Suprapubic skin (tissue), 4 donors: ENCODE measurements at regions not wholly inside any gene's neighbourhood (a gene's known extent, or its start where the extent isn't known, plus 50 kb on each side); places are given as distances from the start of the nearest gene placed in this dataset.

Experiments
- CTCF ChIP-seq, 2 donors: fragments of 200-600 bp in 1 of 2; fragments of 450-650 bp in 1 of 2; sonication (generic) in 1 of 2; IDR thresholded peaks; one replicate each; pipeline ENCODE4 v1.5.1; 2016 to 2019; ENCODE audit warnings: antibody characterized with exemption in 2 of 2, mild to moderate bottlenecking in 1 of 2, moderate library complexity in 1 of 2
- EP300 ChIP-seq: sonication (generic); formaldehyde crosslinking; IDR thresholded peaks from one replicate; pipeline ENCODE4 v1.6.1; 2017; ENCODE audit warnings: antibody characterized with exemption
- POLR2A ChIP-seq, 2 donors: fragments of 450-650 bp; IDR thresholded peaks; one replicate each; pipeline ENCODE4 v1.6.1; 2017; ENCODE audit warnings: antibody characterized with exemption in 2 of 2, mild to moderate bottlenecking in 2 of 2, moderate library complexity in 2 of 2
- POLR2AphosphoS5 ChIP-seq, 3 donors: sonication (generic); formaldehyde crosslinking; IDR thresholded peaks; one replicate each; pipeline ENCODE4 v1.6.1; 2017; ENCODE audit warnings: antibody characterized with exemption in 3 of 3

- TF ChIP-seq POLR2A (IDR thresholded peaks at IDR 0.05) (no peak), CTCF (IDR thresholded peaks at IDR 0.05) (no peak), POLR2AphosphoS5 (IDR thresholded peaks at IDR 0.05) (no peak), EP300 (no peak)
Measured at GRCh38 chr7:17405786-17406185, 107.3 kb downstream of the AHR start.
